Fibroblast of skin of left biceps (primary cell): ENCODE measurements at regions not wholly inside any gene's neighbourhood (a gene's known extent, or its start where the extent isn't known, plus 50 kb on each side); places are given as distances from the start of the nearest gene placed in this dataset.
"Not testable (repeated sequence)": the region's sequence is repeated elsewhere in the genome, so short reads cannot be mapped to it uniquely, and the experiment has no call there.

Experiments used
- DNase-seq, 2 experiments: peaks; one replicate each; pipeline ENCODE4 v3.0.0-alpha.2; 2013; ENCODE audit warnings: low read depth in 2 of 2

DNA sequence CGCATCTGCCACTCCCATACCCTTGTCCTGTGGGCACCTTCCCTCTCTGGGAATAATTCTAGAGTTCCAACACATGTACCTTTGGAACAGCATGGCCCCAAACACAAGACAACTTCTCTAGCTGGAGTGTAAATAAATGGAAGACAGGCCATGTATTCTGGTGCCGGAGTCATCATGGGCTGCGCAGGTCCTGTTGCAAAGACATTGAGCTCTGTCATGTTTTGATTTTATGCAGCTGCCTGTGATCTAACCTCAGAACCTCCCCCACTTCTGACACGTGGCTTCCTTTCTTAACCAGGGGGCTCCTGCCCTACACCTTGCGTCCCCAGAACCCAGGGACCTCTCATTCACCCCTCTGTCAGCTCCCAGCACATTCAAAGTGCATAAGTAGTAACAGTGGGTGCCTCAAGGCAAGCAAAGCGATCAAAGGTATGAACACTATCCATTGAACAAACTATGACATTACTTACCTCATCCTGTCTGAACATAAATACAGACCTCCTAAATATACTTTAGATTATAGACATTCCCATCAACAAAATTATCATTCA lies 219.9 kb downstream of the FGFR2 start:
- no peak for DNase-seq

DNA sequence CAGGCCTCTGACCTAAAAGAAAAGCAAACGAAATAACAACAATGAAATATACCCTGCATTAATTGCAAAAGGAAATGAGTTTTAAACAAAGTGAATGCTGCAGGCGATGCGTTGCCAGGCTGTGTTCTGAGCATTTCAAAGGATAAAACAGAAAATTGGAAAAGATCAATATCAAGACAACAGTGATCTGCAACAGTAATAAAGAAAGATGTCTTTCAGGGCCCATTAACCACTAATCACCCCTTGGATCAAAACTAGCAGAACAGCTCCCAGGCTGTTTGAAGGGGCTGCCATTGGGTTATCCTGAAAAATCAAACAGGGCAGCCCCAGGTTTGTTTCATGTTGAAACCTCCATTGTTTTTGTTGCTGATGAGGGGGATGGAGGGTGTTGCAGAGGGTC lies 219.2 kb downstream of the FGFR2 start:
- DNase-seq = no peak

GRCh38 chr10:121380211-121380610 lies 218.0 kb downstream of the FGFR2 start:
- no peak for DNase-seq

- not testable (repeated sequence) for DNase-seq
These were observed 216.2 kb downstream of the FGFR2 start for GRCh38 chr10:121382029-121382520.

DNA sequence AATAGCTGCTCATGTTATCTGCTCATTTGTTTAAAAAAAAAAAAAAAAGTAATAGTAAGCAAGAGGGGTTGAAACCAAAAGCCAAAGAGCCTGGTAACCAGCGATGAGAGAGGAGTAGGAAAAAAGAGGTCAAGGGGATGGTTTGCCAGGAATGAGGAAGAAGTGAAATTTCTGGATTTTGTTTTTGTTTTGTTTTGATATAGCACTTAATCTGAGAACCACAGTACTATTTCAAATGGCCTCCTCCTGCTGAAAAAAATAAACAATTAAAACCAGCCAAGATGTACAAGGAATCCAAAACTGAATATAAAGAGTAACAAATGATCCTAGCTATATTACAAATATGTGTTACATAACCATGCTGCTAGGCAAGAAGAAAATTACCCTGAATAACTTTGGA lies 213.1 kb downstream of the FGFR2 start:
- no peak for DNase-seq

GRCh38 chr10:121392657-121393056 lies 205.6 kb downstream of the FGFR2 start:
- DNase-seq = no peak

GRCh38 chr10:121393522-121393921 lies 204.7 kb downstream of the FGFR2 start:
- DNase-seq = no peak

- not testable (repeated sequence) for DNase-seq
These were observed 197.7 kb downstream of the FGFR2 start for GRCh38 chr10:121400507-121400906.

DNA sequence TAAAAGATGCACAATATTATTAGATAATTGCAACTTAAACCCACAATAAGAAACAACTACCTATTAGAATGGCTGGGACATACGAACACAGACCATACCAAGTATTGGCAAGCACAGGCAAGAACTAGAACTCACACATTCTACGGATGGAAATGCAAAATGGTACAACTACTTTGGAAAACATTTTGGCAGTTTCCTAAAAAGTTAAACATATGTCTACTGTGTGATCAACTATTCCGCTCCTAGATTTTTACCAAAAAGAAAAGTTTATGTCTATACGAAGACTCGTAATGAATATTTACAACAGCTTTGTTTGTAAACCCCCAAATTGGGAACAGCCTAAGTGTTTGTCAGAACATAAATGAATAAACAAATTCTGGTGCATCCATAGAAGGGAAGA lies 194.7 kb downstream of the FGFR2 start:
- no peak for DNase-seq

- no peak for DNase-seq
These were observed 193.6 kb downstream of the FGFR2 start for GRCh38 chr10:121404611-121405010.

- no peak for DNase-seq
These were observed 193.1 kb downstream of the FGFR2 start for GRCh38 chr10:121405096-121405495.

GRCh38 chr10:121405549-121405948 lies 192.7 kb downstream of the FGFR2 start:
- no peak for DNase-seq

DNA sequence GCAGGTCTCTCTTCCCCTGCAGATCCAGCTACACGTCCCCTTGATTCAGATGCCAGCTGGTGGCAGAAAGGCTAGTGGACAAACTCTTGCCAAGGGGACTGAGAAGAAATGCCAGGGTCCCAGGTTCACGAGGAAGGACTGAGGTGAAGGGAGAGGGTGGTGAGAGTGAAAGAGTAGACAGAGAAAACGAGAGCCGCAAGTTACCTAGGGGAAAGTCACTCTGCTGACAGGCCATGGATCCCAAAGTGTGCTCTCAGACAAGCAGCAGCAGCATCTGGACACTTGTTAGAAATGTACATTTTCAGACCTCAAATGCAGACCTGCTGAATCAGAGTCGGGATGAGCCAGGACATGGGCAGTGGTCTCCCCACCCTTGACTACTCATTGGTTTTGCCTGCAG lies 192.3 kb downstream of the FGFR2 start:
- DNase-seq = no peak

GRCh38 chr10:121406823-121407545 lies 191.3 kb downstream of the FGFR2 start:
- DNase-seq = no peak

DNA sequence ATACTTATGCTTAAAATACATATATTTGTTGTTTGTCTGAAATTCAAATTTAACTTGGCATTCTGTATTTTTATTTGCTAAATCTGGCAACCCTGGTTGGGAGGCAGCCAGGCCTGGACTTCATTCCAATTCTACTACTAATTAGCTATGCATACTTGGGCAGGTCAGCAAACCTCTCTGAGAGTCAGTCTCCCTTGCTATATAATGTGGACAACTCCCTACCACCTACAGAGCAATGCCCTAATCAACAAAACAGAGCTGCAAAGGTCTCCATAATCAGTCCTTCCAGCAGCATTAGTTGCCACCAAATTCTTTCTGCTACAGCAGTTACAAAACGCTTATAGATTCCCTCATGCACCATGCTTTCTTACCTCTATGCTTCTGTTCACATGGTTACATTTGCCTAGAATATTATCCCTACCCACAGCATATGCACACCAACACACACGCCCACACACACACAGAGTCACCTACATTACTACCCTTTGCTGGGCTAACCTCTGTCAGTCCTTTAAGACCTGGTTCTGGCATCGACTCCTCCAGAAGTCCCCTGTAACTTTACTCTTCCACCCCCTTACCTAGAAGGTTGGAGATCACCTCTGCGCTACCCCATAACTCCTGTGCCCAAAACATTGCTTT lies 188.7 kb downstream of the FGFR2 start:
- DNase-seq = no peak

GRCh38 chr10:121411004-121411403 lies 187.2 kb downstream of the FGFR2 start:
- no peak for DNase-seq

- no peak for DNase-seq
These were observed 184.3 kb downstream of the FGFR2 start for GRCh38 chr10:121413951-121414350.

- no peak for DNase-seq
These were observed 183.7 kb downstream of the FGFR2 start for GRCh38 chr10:121414366-121415062.

DNA sequence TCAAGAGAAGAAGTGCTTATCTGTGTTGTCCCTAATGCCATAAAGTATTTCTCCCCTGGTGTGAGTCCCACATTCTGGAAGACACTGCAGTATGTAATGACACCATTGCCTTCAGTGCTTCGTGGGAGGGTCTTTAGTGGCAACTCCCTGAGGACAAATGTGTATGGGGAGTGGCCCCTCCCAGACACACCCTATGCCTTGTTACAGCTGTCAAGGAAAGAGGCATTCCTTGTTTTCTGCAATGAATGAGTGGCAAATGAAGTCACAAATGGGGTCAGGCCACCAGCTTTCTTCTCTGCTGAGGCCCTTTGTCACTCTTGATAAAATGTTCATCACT lies 183.2 kb downstream of the FGFR2 start:
- no peak for DNase-seq

- DNase-seq = no peak
These were observed 182.2 kb downstream of the FGFR2 start for GRCh38 chr10:121416071-121416470.

GRCh38 chr10:121417298-121417697 lies 180.9 kb downstream of the FGFR2 start:
- no peak for DNase-seq

DNA sequence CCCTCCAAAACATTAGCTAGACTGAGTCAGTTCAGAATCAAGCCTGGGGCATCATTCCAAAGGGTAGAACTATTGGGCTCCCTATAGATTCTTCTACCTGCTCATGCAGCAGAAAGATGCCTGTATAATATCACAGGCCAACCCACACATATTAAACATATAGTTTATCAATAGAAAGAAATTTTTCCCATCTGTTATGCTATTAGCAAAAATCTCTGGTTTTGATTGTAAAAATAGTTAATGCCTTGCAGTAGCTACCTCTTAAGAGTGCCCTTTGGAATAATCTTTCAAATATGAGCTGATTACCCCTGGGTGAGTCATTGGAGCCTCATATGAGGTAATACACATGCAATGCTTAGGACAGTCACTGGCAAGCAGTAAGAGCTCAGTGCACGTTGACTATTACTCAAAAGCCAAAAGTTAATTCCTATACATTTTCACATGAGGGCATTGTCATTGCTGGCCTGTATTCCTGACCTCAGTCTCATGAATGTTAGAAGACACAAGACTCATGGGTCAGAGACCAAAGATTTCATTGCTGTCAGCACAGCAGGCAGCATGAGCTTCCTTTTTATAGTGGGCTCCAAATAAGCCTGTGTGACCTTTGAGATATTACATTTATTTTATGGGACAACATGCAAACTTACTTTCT lies 180.0 kb downstream of the FGFR2 start:
- peak in 1 of 2 experiments; percentile 8 for DNase-seq
